Loucy (cell line): ENCODE measurements at regions not wholly inside any gene's neighbourhood (a gene's known extent, or its start where the extent isn't known, plus 50 kb on each side); places are given as distances from the start of the nearest gene placed in this dataset.

Experiments used
- H2AFZ ChIP-seq: fragments of 200-600 bp; sonication (generic); 2 replicates; pipeline ENCODE4 v1.6.0; 2016; ENCODE audit warnings: antibody characterized with exemption, mild to moderate bottlenecking, low read length, moderate library complexity
- H3F3A ChIP-seq: fragments of 200-600 bp; 2 replicates; pipeline ENCODE4 v1.6.0; 2016; ENCODE audit warnings: antibody characterized with exemption, low read depth, mild to moderate bottlenecking
- H3K27me3 ChIP-seq: fragments of 200-600 bp; sonication (generic); 2 replicates; pipeline ENCODE4 v1.6.1; 2014; ENCODE audit warnings: low read length, mild to moderate bottlenecking; ENCODE audit not compliant: insufficient read depth, poor library complexity, severe bottlenecking
- H3K36me3 ChIP-seq: fragments of 200-600 bp; sonication (generic); 2 replicates; pipeline ENCODE4 v1.6.1; 2016; ENCODE audit warnings: low read length; ENCODE audit not compliant: insufficient read depth
- H3K4me1 ChIP-seq: fragments of 200-600 bp; sonication (generic); 2 replicates; pipeline ENCODE4 v1.5.1; 2014; ENCODE audit warnings: low read length, mild to moderate bottlenecking; ENCODE audit not compliant: insufficient read depth, poor library complexity, severe bottlenecking
- H3K4me2 ChIP-seq: fragments of 200-600 bp; sonication (generic); 2 replicates; pipeline ENCODE4 v1.6.0; 2014; ENCODE audit warnings: antibody characterized with exemption, low read length, low read depth, mild to moderate bottlenecking; ENCODE audit not compliant: poor library complexity, severe bottlenecking
- H3K4me3 ChIP-seq: fragments of 200-600 bp; sonication (generic); 2 replicates; pipeline ENCODE4 v1.5.1; 2014; ENCODE audit warnings: low read length, mild to moderate bottlenecking, mixed read lengths; ENCODE audit not compliant: poor library complexity, severe bottlenecking
- H3K79me2 ChIP-seq: fragments of 200-600 bp; sonication (generic); 2 replicates; pipeline ENCODE4 v1.6.1; 2014; ENCODE audit warnings: low read length; ENCODE audit not compliant: insufficient read depth
- H3K9ac ChIP-seq: fragments of 200-600 bp; sonication (generic); 2 replicates; pipeline ENCODE4 v1.6.0; 2014; ENCODE audit warnings: mild to moderate bottlenecking, low read depth, low read length, moderate library complexity; ENCODE audit not compliant: poor library complexity, severe bottlenecking
- H3K9me2 ChIP-seq: fragments of 200-600 bp; sonication (generic); replicated peaks from 2 replicates; pipeline ENCODE4 v1.6.1; 2016; ENCODE audit warnings: low read depth, low read length, mixed read lengths
- H3K9me3 ChIP-seq: fragments of 200-600 bp; sonication (generic); 2 replicates; pipeline ENCODE4 v1.6.1; 2014; ENCODE audit warnings: mild to moderate bottlenecking, antibody characterized with exemption, low read length, low read depth; ENCODE audit not compliant: insufficient read depth
- H4K20me1 ChIP-seq: fragments of 200-600 bp; sonication (generic); 2 replicates; pipeline ENCODE4 v1.6.0; 2014; ENCODE audit warnings: antibody characterized with exemption, low read length, mild to moderate bottlenecking; ENCODE audit not compliant: insufficient read depth, poor library complexity, severe bottlenecking
- EZH2phosphoT487 ChIP-seq: fragments of 200-600 bp; IDR thresholded peaks from 2 replicates; pipeline ENCODE4 v1.6.1; 2018; ENCODE audit warnings: antibody characterized with exemption, mild to moderate bottlenecking, moderate library complexity, borderline replicate concordance
- TF ChIP-seq, protein P1 (sequence below): fragments of 200-600 bp; sonication (generic); conservative IDR thresholded peaks from 2 replicates; pipeline ENCODE4 v1.5.1; 2014; ENCODE audit warnings: mild to moderate bottlenecking, antibody characterized with exemption, low read length

GRCh38 chr11:41980741-41981140, 521.3 kb upstream of the LRRC4C start:
- no peaks in the 10 kb centered on the region for H3K79me2 ChIP-seq
- H3K4me2 ChIP-seq = no peak overlapping the region
- H4K20me1 ChIP-seq = no peaks in the 10 kb centered on the region
- no peaks in the 10 kb centered on the region for H3K4me1 ChIP-seq
- H3K9me2 ChIP-seq = no peaks in the 10 kb centered on the region
- H3K9ac ChIP-seq = no peak overlapping the region
- no peak overlapping the region for H2AFZ ChIP-seq
- no peak overlapping the region for H3K4me3 ChIP-seq
- no peaks in the 10 kb centered on the region for H3F3A ChIP-seq
- no peak for TF ChIP-seq EZH2phosphoT487
- TF ChIP-seq, protein P1, sequence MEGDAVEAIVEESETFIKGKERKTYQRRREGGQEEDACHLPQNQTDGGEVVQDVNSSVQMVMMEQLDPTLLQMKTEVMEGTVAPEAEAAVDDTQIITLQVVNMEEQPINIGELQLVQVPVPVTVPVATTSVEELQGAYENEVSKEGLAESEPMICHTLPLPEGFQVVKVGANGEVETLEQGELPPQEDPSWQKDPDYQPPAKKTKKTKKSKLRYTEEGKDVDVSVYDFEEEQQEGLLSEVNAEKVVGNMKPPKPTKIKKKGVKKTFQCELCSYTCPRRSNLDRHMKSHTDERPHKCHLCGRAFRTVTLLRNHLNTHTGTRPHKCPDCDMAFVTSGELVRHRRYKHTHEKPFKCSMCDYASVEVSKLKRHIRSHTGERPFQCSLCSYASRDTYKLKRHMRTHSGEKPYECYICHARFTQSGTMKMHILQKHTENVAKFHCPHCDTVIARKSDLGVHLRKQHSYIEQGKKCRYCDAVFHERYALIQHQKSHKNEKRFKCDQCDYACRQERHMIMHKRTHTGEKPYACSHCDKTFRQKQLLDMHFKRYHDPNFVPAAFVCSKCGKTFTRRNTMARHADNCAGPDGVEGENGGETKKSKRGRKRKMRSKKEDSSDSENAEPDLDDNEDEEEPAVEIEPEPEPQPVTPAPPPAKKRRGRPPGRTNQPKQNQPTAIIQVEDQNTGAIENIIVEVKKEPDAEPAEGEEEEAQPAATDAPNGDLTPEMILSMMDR = no peak
- H3K9me3 ChIP-seq = no peaks in the 10 kb centered on the region
- H3K36me3 ChIP-seq = no peaks in the 10 kb centered on the region
- H3K27me3 ChIP-seq = no peaks in the 10 kb centered on the region

GRCh38 chr11:41982276-41982675, 522.8 kb upstream of the LRRC4C start:
- no peaks in the 10 kb centered on the region for H3K36me3 ChIP-seq
- H3K9me2 ChIP-seq = no peaks in the 10 kb centered on the region
- no peak overlapping the region for H3K4me2 ChIP-seq
- no peaks in the 10 kb centered on the region for H3K9me3 ChIP-seq
- H3K4me3 ChIP-seq = no peak overlapping the region
- no peaks in the 10 kb centered on the region for H3K27me3 ChIP-seq
- H3K9ac ChIP-seq = no peak overlapping the region
- H3F3A ChIP-seq = no peaks in the 10 kb centered on the region
- TF ChIP-seq, protein P1 = no peak
- TF ChIP-seq EZH2phosphoT487 = no peak
- H3K4me1 ChIP-seq = no peaks in the 10 kb centered on the region
- no peak overlapping the region for H2AFZ ChIP-seq
- no peaks in the 10 kb centered on the region for H4K20me1 ChIP-seq
- H3K79me2 ChIP-seq = no peaks in the 10 kb centered on the region

DNA sequence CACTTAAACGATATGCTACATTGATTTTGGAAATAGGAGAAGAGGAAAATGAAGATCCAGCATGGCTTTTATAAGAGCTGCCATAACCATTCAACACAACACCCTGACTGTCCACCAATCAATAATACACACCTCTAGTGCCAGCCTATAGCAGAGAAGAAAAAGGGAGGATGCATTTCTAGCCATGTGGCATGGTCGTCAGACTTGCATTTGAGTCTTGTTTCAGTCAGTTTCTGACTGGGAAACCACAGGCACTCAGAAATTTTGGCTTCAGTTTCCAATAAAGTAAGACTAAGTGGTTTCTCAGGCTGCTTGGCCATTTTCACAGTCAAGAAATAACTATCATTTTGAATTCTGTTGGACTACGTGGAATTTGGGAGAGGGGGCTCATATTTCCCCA, 523.5 kb upstream of the LRRC4C start:
- H3K4me3 ChIP-seq = no peak overlapping the region
- no peak overlapping the region for H3K9ac ChIP-seq
- no peaks in the 10 kb centered on the region for H4K20me1 ChIP-seq
- no peaks in the 10 kb centered on the region for H3K27me3 ChIP-seq
- H3K4me1 ChIP-seq = no peaks in the 10 kb centered on the region
- no peaks in the 10 kb centered on the region for H3K9me2 ChIP-seq
- H3K4me2 ChIP-seq = no peak overlapping the region
- TF ChIP-seq, protein P1 = no peak
- no peak for TF ChIP-seq EZH2phosphoT487
- no peaks in the 10 kb centered on the region for H3F3A ChIP-seq
- H3K79me2 ChIP-seq = no peaks in the 10 kb centered on the region
- H3K9me3 ChIP-seq = no peaks in the 10 kb centered on the region
- no peak overlapping the region for H2AFZ ChIP-seq
- H3K36me3 ChIP-seq = no peaks in the 10 kb centered on the region
